Caco-2 (cell line): ENCODE measurements at regions not wholly inside any gene's neighbourhood (a gene's known extent, or its start where the extent isn't known, plus 50 kb on each side); places are given as distances from the start of the nearest gene placed in this dataset.

ENCODE experiments used
- BruUV-seq: library from RNA; stranded (reverse); fragments of 400-500 nt; replicated peaks from 2 replicates; lab custom pipeline; 2021; lab: Mats Ljungman, UMichigan
- CTCF ChIA-PET: fragments of 300-600 bp; sonication (Branson Sonifier 250); formaldehyde crosslinking; loops from one replicate; lab custom pipeline; 2022; ENCODE audit warnings: antibody characterized with exemption; lab: Charles Lee
- POLR2A ChIA-PET: fragments of 300-600 bp; sonication (Branson Sonifier 250); formaldehyde crosslinking; loops from one replicate; lab custom pipeline; 2022; ENCODE audit warnings: antibody characterized with exemption; lab: Charles Lee
- DNase-seq, 2 experiments: peaks; one replicate each; pipeline versions ENCODE4 v3.0.0 to v3.0.0-alpha.2; 2020 to 2022
- H3K27me3 ChIP-seq: replicated peaks from 2 replicates; pipeline ENCODE4 v1.6.0; 2011; ENCODE audit warnings: low read length; ENCODE audit not compliant: control insufficient read depth, insufficient read depth
- H3K36me3 ChIP-seq: 2 replicates; pipeline ENCODE4 v1.5.1; 2011; ENCODE audit warnings: low read length; ENCODE audit not compliant: control insufficient read depth, insufficient read depth
- H3K4me1 ChIP-seq: fragments of 250-450 bp; sonication (Bioruptor Pico); 2 replicates; pipeline ENCODE4 v1.5.1; 2020; ENCODE audit warnings: mild to moderate bottlenecking
- H3K4me3 ChIP-seq: 2 replicates; pipeline ENCODE4 v1.5.1; 2011; ENCODE audit warnings: low read depth, mild to moderate bottlenecking, control low read depth, low read length
- H3K9me3 ChIP-seq: fragments of 250-450 bp; sonication (Bioruptor Pico); 2 replicates; pipeline ENCODE4 v1.5.1; 2020; ENCODE audit warnings: mild to moderate bottlenecking, moderate library complexity
- H3K27ac Mint-ChIP-seq: one replicate; pipeline ENCODE4 v1.8.0; 2022; ENCODE audit warnings: mixed read lengths; ENCODE audit not compliant: unreplicated experiment
- H3K27me3 Mint-ChIP-seq: one replicate; pipeline ENCODE4 v1.8.0; 2022; ENCODE audit warnings: mixed read lengths; ENCODE audit not compliant: insufficient read depth, unreplicated experiment
- H3K36me3 Mint-ChIP-seq: one replicate; pipeline ENCODE4 v1.8.0; 2022; ENCODE audit warnings: mild to moderate bottlenecking, mixed read lengths; ENCODE audit not compliant: insufficient read depth, unreplicated experiment
- H3K4me1 Mint-ChIP-seq: one replicate; pipeline ENCODE4 v1.8.0; 2022; ENCODE audit warnings: low read depth, mixed read lengths; ENCODE audit not compliant: unreplicated experiment
- H3K4me3 Mint-ChIP-seq: one replicate; pipeline ENCODE4 v1.8.0; 2022; ENCODE audit warnings: mild to moderate bottlenecking, moderate library complexity, mixed read lengths; ENCODE audit not compliant: unreplicated experiment
- H3K9me3 Mint-ChIP-seq: one replicate; pipeline ENCODE4 v1.8.0; 2022; ENCODE audit warnings: mixed read lengths; ENCODE audit not compliant: unreplicated experiment
- CTCF ChIP-seq, 2 experiments: fragments of 200-600 bp in 1 of 2; IDR thresholded peaks; 1 replicate in 1 of 2; 2 replicates in 1 of 2; pipeline versions ENCODE4 v1.5.1 to v1.8.0; 2011 to 2022; ENCODE audit warnings: antibody characterized with exemption in 1 of 2, control low read depth in 1 of 2, inconsistent platforms in 1 of 2, low read depth in 1 of 2, low read length in 1 of 2, mild to moderate bottlenecking in 1 of 2, moderate library complexity in 1 of 2; ENCODE audit not compliant: insufficient read depth in 1 of 2, severe bottlenecking in 1 of 2, unreplicated experiment in 1 of 2
- intact Hi-C: fragments of 100-400 bp; cut with micrococcal nuclease; formaldehyde crosslinking; loops from one replicate; pipeline ENCODE4 v1.10.0; 2022; ENCODE audit not compliant: unreplicated experiment

GRCh38 chr13:22143671-22144070 is 472.8 kb downstream of the FGF9 start:
- no peak for DNase-seq
- no peaks in the 10 kb centered on the region for H3K9me3 ChIP-seq
- POLR2A ChIA-PET: no interaction called here
- Mint-ChIP-seq H3K4me1 (no peaks in the 10 kb centered on the region), H3K4me3 (no peak overlapping the region), H3K27ac (no peak overlapping the region), H3K27me3 (no peaks in the 10 kb centered on the region), H3K9me3 (peaks cover 10% of the 10 kb centered on the region), H3K36me3 (no peaks in the 10 kb centered on the region)
- no peaks in the 10 kb centered on the region for H3K27me3 ChIP-seq
- no TSS peak for BruUV-seq
- TF ChIP-seq CTCF (IDR thresholded peaks at IDR 0.05; ENCODE audit: insufficient read depth in 1 of 2, low read depth in 1 of 2, low read length in 1 of 2, severe bottlenecking in 1 of 2, unreplicated experiment in 1 of 2): no peak
- CTCF ChIA-PET: no interaction called here
- intact Hi-C loops: no loop called here
- no peaks in the 10 kb centered on the region for H3K36me3 ChIP-seq
- no peaks in the 10 kb centered on the region for H3K4me1 ChIP-seq
- H3K4me3 ChIP-seq: no peak overlapping the region

- Histone ChIP-seq H3K4me3 (no peak overlapping the region), H3K27me3 (no peaks in the 10 kb centered on the region), H3K9me3 (no peaks in the 10 kb centered on the region), H3K4me1 (no peaks in the 10 kb centered on the region), H3K36me3 (no peaks in the 10 kb centered on the region)
- H3K27me3 Mint-ChIP-seq: peaks cover 3% of the 10 kb centered on the region
- ChIA-PET CTCF (interaction anchor here (0.8 kb wide), 1 partner anchor 9 kb away, joined by 3 read pairs; no protein-coding TSS in a partner anchor), POLR2A (no interaction called here)
- intact Hi-C loops: no loop called here
- no peaks in the 10 kb centered on the region for H3K4me1 Mint-ChIP-seq
- BruUV-seq: no TSS peak
- H3K9me3 Mint-ChIP-seq: peaks cover 10% of the 10 kb centered on the region
- H3K4me3 Mint-ChIP-seq: no peak overlapping the region
- no peaks in the 10 kb centered on the region for H3K36me3 Mint-ChIP-seq
- DNase-seq: no peak
- H3K27ac Mint-ChIP-seq: no peak overlapping the region
- TF ChIP-seq CTCF (IDR thresholded peaks at IDR 0.05; ENCODE audit: insufficient read depth in 1 of 2, low read depth in 1 of 2, low read length in 1 of 2, severe bottlenecking in 1 of 2, unreplicated experiment in 1 of 2): no peak
Measured at GRCh38 chr13:22144806-22145205, 473.9 kb downstream of the FGF9 start.

GRCh38 chr13:22148187-22148586 is 477.3 kb downstream of the FGF9 start:
- Histone ChIP-seq H3K27me3 (no peaks in the 10 kb centered on the region), H3K4me1 (no peaks in the 10 kb centered on the region), H3K36me3 (no peaks in the 10 kb centered on the region), H3K4me3 (no peak overlapping the region), H3K9me3 (no peaks in the 10 kb centered on the region)
- Mint-ChIP-seq H3K4me3 (no peak overlapping the region), H3K4me1 (no peaks in the 10 kb centered on the region), H3K27ac (no peak overlapping the region), H3K27me3 (peaks cover 6% of the 10 kb centered on the region), H3K36me3 (no peaks in the 10 kb centered on the region), H3K9me3 (peaks cover 10% of the 10 kb centered on the region)
- BruUV-seq: no TSS peak
- ChIA-PET POLR2A (no interaction called here), CTCF (no interaction called here)
- no peak for TF ChIP-seq CTCF (IDR thresholded peaks at IDR 0.05; ENCODE audit: insufficient read depth in 1 of 2, low read depth in 1 of 2, low read length in 1 of 2, severe bottlenecking in 1 of 2, unreplicated experiment in 1 of 2)
- DNase-seq: no peak
- intact Hi-C loops: no loop called here
